HEK293 (cell line): ENCODE measurements at regions not wholly inside any gene's neighbourhood (a gene's known extent, or its start where the extent isn't known, plus 50 kb on each side); places are given as distances from the start of the nearest gene placed in this dataset.

Source experiments
- CTCF ChIA-PET: fragments of 350-600 bp; formaldehyde crosslinking; extraction: SDS; loops from one replicate; lab custom pipeline; 2021; ENCODE audit warnings: antibody characterized with exemption; lab: Yijun Ruan, JAX
- POLR2A ChIA-PET: fragments of 300-600 bp; formaldehyde crosslinking; extraction: SDS; loops from one replicate; lab custom pipeline; 2020; ENCODE audit warnings: antibody characterized with exemption, inconsistent platforms; lab: Yijun Ruan, JAX
- H3K27ac ChIP-seq: fragments of 200-500 bp; sonication (Bioruptor generic); 2 replicates; pipeline ENCODE4 v1.5.1; 2014; ENCODE audit warnings: low read depth, low read length, control low read depth, inconsistent platforms; ENCODE audit errors: extremely low read depth
- H3K36me3 ChIP-seq, 2 experiments: fragments of 200-500 bp in 1 of 2; sonication (Bioruptor generic) in 1 of 2; 1 replicate in 1 of 2; 2 replicates in 1 of 2; pipeline ENCODE4 v1.5.1; 2014 to 2017; ENCODE audit warnings: inconsistent platforms in 2 of 2, low read length in 2 of 2; ENCODE audit not compliant: control insufficient read depth in 2 of 2, insufficient read depth in 1 of 2
- H3K4me1 ChIP-seq: fragments of 200-500 bp; sonication (Bioruptor generic); 2 replicates; pipeline ENCODE4 v1.5.1; 2014; ENCODE audit warnings: mild to moderate bottlenecking, low read length, inconsistent platforms; ENCODE audit not compliant: control insufficient read depth, insufficient read depth
- H3K4me3 ChIP-seq: 2 replicates; pipeline ENCODE4 v1.5.1; 2011; ENCODE audit warnings: low read depth, mild to moderate bottlenecking, control low read depth, low read length, moderate library complexity
- H3K9me3 ChIP-seq: fragments of 200-500 bp; sonication (Bioruptor generic); 2 replicates; pipeline ENCODE4 v1.5.1; 2014; ENCODE audit warnings: low read depth, low read length, inconsistent platforms; ENCODE audit not compliant: control insufficient read depth, insufficient read depth
- IKZF3 ChIP-seq: fragments of 450-650 bp; IDR thresholded peaks from 2 replicates; pipeline ENCODE4 v1.5.0; 2018; ENCODE audit warnings: missing biosample characterization, mild to moderate bottlenecking, missing genetic modification characterization, moderate library complexity
- KLF16 ChIP-seq: fragments of 450-650 bp; formaldehyde crosslinking; IDR thresholded peaks from 2 replicates; pipeline ENCODE4 v1.5.1; 2017; ENCODE audit warnings: missing biosample characterization, missing genetic modification characterization
- SALL2 ChIP-seq: fragments of 450-650 bp; formaldehyde crosslinking; IDR thresholded peaks from 2 replicates; pipeline ENCODE4 v1.5.0; 2017; ENCODE audit warnings: missing biosample characterization, mild to moderate bottlenecking, missing genetic modification characterization, borderline replicate concordance
- SP7 ChIP-seq: fragments of 450-650 bp; formaldehyde crosslinking; IDR thresholded peaks from 2 replicates; pipeline ENCODE4 v1.5.1; 2016; ENCODE audit warnings: missing biosample characterization, missing genetic modification characterization
- ZBTB11 ChIP-seq: fragments of 450-650 bp; formaldehyde crosslinking; conservative IDR thresholded peaks from 2 replicates; pipeline ENCODE4 v1.5.1; 2016; ENCODE audit warnings: low read depth, missing biosample characterization, missing genetic modification characterization
- ZBTB17 ChIP-seq: fragments of 450-650 bp; formaldehyde crosslinking; IDR thresholded peaks from 2 replicates; pipeline ENCODE4 v1.5.1; 2016; ENCODE audit warnings: missing biosample characterization, missing genetic modification characterization
- ZBTB21 ChIP-seq: fragments of 450-650 bp; formaldehyde crosslinking; IDR thresholded peaks from 2 replicates; pipeline ENCODE4 v1.5.1; 2017; ENCODE audit warnings: missing biosample characterization, missing genetic modification characterization
- ZBTB48 ChIP-seq: fragments of 450-650 bp; formaldehyde crosslinking; IDR thresholded peaks from 2 replicates; pipeline ENCODE4 v1.5.1; 2016; ENCODE audit warnings: missing biosample characterization, missing genetic modification characterization
- ZBTB6 ChIP-seq: fragments of 450-650 bp; formaldehyde crosslinking; IDR thresholded peaks from 2 replicates; pipeline ENCODE4 v1.5.1; 2017; ENCODE audit warnings: missing biosample characterization, missing genetic modification characterization
- ZFP69B ChIP-seq: fragments of 450-650 bp; formaldehyde crosslinking; IDR thresholded peaks from 2 replicates; pipeline ENCODE4 v1.5.1; 2016; ENCODE audit warnings: missing biosample characterization, missing genetic modification characterization
- ZIC2 ChIP-seq: fragments of 450-650 bp; formaldehyde crosslinking; IDR thresholded peaks from 2 replicates; pipeline ENCODE4 v1.5.1; 2016; ENCODE audit warnings: missing biosample characterization, missing genetic modification characterization
- ZNF169 ChIP-seq: fragments of 450-650 bp; formaldehyde crosslinking; IDR thresholded peaks from 2 replicates; pipeline ENCODE4 v1.5.1; 2016; ENCODE audit warnings: missing biosample characterization, missing genetic modification characterization
- ZNF202 ChIP-seq: fragments of 450-650 bp; formaldehyde crosslinking; IDR thresholded peaks from 2 replicates; pipeline ENCODE4 v1.5.1; 2016; ENCODE audit warnings: missing biosample characterization, missing genetic modification characterization, borderline replicate concordance
- ZNF24 ChIP-seq: fragments of 450-650 bp; formaldehyde crosslinking; IDR thresholded peaks from 2 replicates; pipeline ENCODE4 v1.5.1; 2016; ENCODE audit warnings: missing biosample characterization, missing genetic modification characterization
- ZNF280C ChIP-seq: fragments of 450-650 bp; formaldehyde crosslinking; IDR thresholded peaks from 2 replicates; pipeline ENCODE4 v1.5.1; 2016; ENCODE audit warnings: missing biosample characterization, missing genetic modification characterization
- ZNF580 ChIP-seq: fragments of 450-650 bp; formaldehyde crosslinking; IDR thresholded peaks from 2 replicates; pipeline ENCODE4 v1.5.1; 2016; ENCODE audit warnings: missing biosample characterization, missing genetic modification characterization
- ZNF623 ChIP-seq: fragments of 450-650 bp; formaldehyde crosslinking; IDR thresholded peaks from 2 replicates; pipeline ENCODE4 v1.5.1; 2016; ENCODE audit warnings: missing biosample characterization, missing genetic modification characterization
- ZNF626 ChIP-seq: fragments of 450-650 bp; sonication (Bioruptor Pico); formaldehyde crosslinking; IDR thresholded peaks from 2 replicates; pipeline ENCODE4 v1.5.1; 2018; ENCODE audit warnings: missing biosample characterization, missing genetic modification characterization, inconsistent platforms
- ZNF704 ChIP-seq: fragments of 450-650 bp; formaldehyde crosslinking; IDR thresholded peaks from 2 replicates; pipeline ENCODE4 v1.5.1; 2016; ENCODE audit warnings: missing biosample characterization, missing genetic modification characterization
- ZNF776 ChIP-seq: fragments of 450-650 bp; formaldehyde crosslinking; IDR thresholded peaks from 2 replicates; pipeline ENCODE4 v1.5.0; 2017; ENCODE audit warnings: missing biosample characterization, missing genetic modification characterization, borderline replicate concordance

- ChIA-PET CTCF (no interaction called here), POLR2A (no interaction called here)
- Histone ChIP-seq H3K4me1 (no peaks in the 10 kb centered on the region), H3K27ac (no peak overlapping the region), H3K9me3 (no peaks in the 10 kb centered on the region), H3K36me3 (no peaks in the 10 kb centered on the region), H3K4me3 (no peak overlapping the region)
- TF ChIP-seq ZBTB48 = no peak
- no peak for TF ChIP-seq ZBTB6 (tag by site-specific recombination)
- TF ChIP-seq ZNF626 = no peak
- no peak for TF ChIP-seq ZNF623 (tag by site-specific recombination)
- no peak for TF ChIP-seq ZBTB17 (tag by site-specific recombination)
- no peak for TF ChIP-seq ZNF776
- TF ChIP-seq SALL2 = no peak
- no peak for TF ChIP-seq ZNF580
- TF ChIP-seq ZFP69B (tag by site-specific recombination) = no peak
- no peak for TF ChIP-seq ZNF169 (tag by site-specific recombination)
- no peak for TF ChIP-seq ZNF280C (tag by site-specific recombination)
- no peak for TF ChIP-seq KLF16 (tag by site-specific recombination)
- no peak for TF ChIP-seq SP7
- no peak for TF ChIP-seq ZNF202 (tag by site-specific recombination)
- TF ChIP-seq ZNF24 (tag by site-specific recombination) = no peak
- TF ChIP-seq IKZF3 (tag by site-specific recombination) = no peak
- TF ChIP-seq ZIC2 (tag by site-specific recombination) = no peak
- TF ChIP-seq ZBTB11 (tag by site-specific recombination) = no peak
- TF ChIP-seq ZNF704 (tag by site-specific recombination) = no peak
- TF ChIP-seq ZBTB21 (tag by site-specific recombination) = no peak
Measured at GRCh38 chr3:171959532-171960089, 79.8 kb upstream of the FNDC3B start.
